K562 (cell line): ENCODE measurements at regions not wholly inside any gene's neighbourhood (a gene's known extent, or its start where the extent isn't known, plus 50 kb on each side); places are given as distances from the start of the nearest gene placed in this dataset.

ENCODE experiments used
- ARNT ChIP-seq, 2 experiments: fragments of 450-650 bp; IDR thresholded peaks; 2 replicates each; pipeline ENCODE4 v1.6.1; 2016; ENCODE audit warnings: mild to moderate bottlenecking in 1 of 2
- BCL6 ChIP-seq: fragments of 250-450 bp; sonication (Bioruptor Pico); IDR thresholded peaks from 2 replicates; pipeline ENCODE4 v1.4.0; 2020
- C11orf30 ChIP-seq: fragments of 450-650 bp; IDR thresholded peaks from 2 replicates; pipeline ENCODE4 v1.6.1; 2016; ENCODE audit warnings: low read depth, mild to moderate bottlenecking
- CBX8 ChIP-seq: fragments of 200-600 bp; sonication (generic); IDR thresholded peaks from 2 replicates; pipeline ENCODE4 v1.6.1; 2012; ENCODE audit warnings: borderline replicate concordance, mixed run types, low read depth, mild to moderate bottlenecking, moderate library complexity, mixed read lengths, low read length, control low read depth, inconsistent platforms; ENCODE audit not compliant: poor library complexity, severe bottlenecking; ENCODE audit errors: extremely low read depth
- ELF2 ChIP-seq: fragments of 250-450 bp; sonication (Bioruptor Pico); IDR thresholded peaks from 2 replicates; pipeline ENCODE4 v1.5.0; 2021; ENCODE audit warnings: mild to moderate bottlenecking
- MAFF ChIP-seq: IDR thresholded peaks from 2 replicates; pipeline ENCODE4 v1.6.1; 2012; ENCODE audit warnings: low read length, improper control_type of control experiment
- MAFK ChIP-seq: IDR thresholded peaks from 2 replicates; pipeline ENCODE4 v1.6.1; 2011; ENCODE audit warnings: low read length, improper control_type of control experiment
- PRPF4 ChIP-seq: fragments of 200-400 bp; formaldehyde crosslinking; IDR thresholded peaks from one replicate; pipeline ENCODE4 v1.6.1; 2017; ENCODE audit warnings: low read length, low read depth, mild to moderate bottlenecking; ENCODE audit not compliant: insufficient read depth, poor library complexity, severe bottlenecking
- PTRF ChIP-seq: fragments of 450-650 bp; IDR thresholded peaks from 2 replicates; pipeline ENCODE4 v1.6.1; 2016; ENCODE audit warnings: mild to moderate bottlenecking, missing genetic modification characterization, missing compliant biosample characterization
- PYGO2 ChIP-seq: fragments of 450-650 bp; IDR thresholded peaks from 2 replicates; pipeline ENCODE4 v1.6.1; 2016; ENCODE audit warnings: mild to moderate bottlenecking, missing genetic modification characterization, moderate library complexity, missing compliant biosample characterization
- TAL1 ChIP-seq: fragments of 450-650 bp; IDR thresholded peaks from 2 replicates; pipeline ENCODE4 v1.6.1; 2016; ENCODE audit warnings: mild to moderate bottlenecking
- TBL1XR1 ChIP-seq, 2 experiments: IDR thresholded peaks; 2 replicates each; pipeline ENCODE4 v1.6.1; 2012; ENCODE audit warnings: improper control_type of control experiment in 2 of 2, low read length in 2 of 2, mild to moderate bottlenecking in 1 of 2
- ZNF282 ChIP-seq: sonication (generic); formaldehyde crosslinking; IDR thresholded peaks from 2 replicates; pipeline ENCODE4 v1.8.1; 2023; ENCODE audit warnings: missing genetic modification reagents
- ZNF316 ChIP-seq: fragments of 450-650 bp; IDR thresholded peaks from 2 replicates; pipeline ENCODE4 v1.6.1; 2016
- ZNF408 ChIP-seq: fragments of 250-450 bp; sonication (Bioruptor Pico); IDR thresholded peaks from 2 replicates; pipeline ENCODE4 v1.4.0; 2020; ENCODE audit warnings: low read depth, mild to moderate bottlenecking, moderate library complexity
- ZNF644 ChIP-seq: fragments of 200-800 bp; sonication (Bioruptor generic); IDR thresholded peaks from 2 replicates; pipeline ENCODE4 v1.6.1; 2016; ENCODE audit warnings: low read depth, missing genetic modification characterization, missing compliant biosample characterization
- ZNF79 ChIP-seq: fragments of 250-450 bp; sonication (Bioruptor Pico); IDR thresholded peaks from 2 replicates; pipeline ENCODE4 v1.4.0; 2020; ENCODE audit warnings: low read depth, mild to moderate bottlenecking, moderate library complexity
- TF ChIP-seq, protein P1 (sequence below): fragments of 250-450 bp; sonication (Bioruptor Pico); IDR thresholded peaks from 2 replicates; pipeline ENCODE4 v1.8.0; 2022; ENCODE audit warnings: inconsistent platforms
- TF ChIP-seq, protein P2 (sequence below): fragments of 200-800 bp; sonication (Bioruptor generic); IDR thresholded peaks from 2 replicates; pipeline ENCODE4 v1.6.1; 2017; ENCODE audit warnings: missing genetic modification characterization, missing compliant biosample characterization
- TF ChIP-seq, protein P3 (sequence below): fragments of 200-800 bp; sonication (Bioruptor generic); IDR thresholded peaks from 2 replicates; pipeline ENCODE4 v1.6.1; 2016; ENCODE audit warnings: missing genetic modification characterization, missing compliant biosample characterization
- TF ChIP-seq, protein P4 (sequence below): IDR thresholded peaks from 2 replicates; pipeline ENCODE4 v1.6.1; 2011; ENCODE audit not compliant: insufficient read length; ENCODE audit errors: extremely low read depth

DNA sequence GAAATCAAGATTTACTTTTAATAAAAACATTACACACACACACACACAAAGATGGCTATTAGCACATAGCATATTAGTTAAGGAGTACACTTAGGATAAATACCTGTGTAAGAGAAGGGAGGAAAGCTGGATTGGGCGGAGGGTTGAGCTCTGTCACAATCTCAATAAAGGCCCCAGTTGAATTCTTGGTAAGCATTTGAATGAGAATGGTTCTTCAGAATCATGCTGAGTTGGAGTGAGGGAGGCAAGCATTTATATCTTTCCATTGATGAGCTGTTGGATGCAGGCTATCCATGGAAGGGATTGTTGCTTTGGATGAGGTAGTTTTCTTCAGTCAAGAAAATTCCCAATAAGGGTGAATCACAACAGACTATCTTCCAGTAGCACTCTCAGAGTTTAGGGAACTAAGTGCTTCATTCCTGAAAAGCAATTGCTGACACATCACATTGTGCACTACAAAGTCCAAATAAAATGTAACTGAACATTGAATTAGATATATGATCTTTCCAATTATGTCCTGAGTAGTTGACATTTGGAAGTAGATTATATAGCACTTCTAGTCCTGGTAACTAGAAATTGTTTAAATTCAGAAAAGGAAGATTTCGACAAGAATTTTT is 95.7 kb downstream of the SUCNR1 start (continued):
- no peak for TF ChIP-seq TBL1XR1 (IDR thresholded peaks at IDR 0.05; ENCODE audit: low read length in 2 of 2)
- TF ChIP-seq C11orf30: peak; percentile 74
- TF ChIP-seq PTRF (tag): no peak
- TF ChIP-seq ZNF408: no peak
- no peak for TF ChIP-seq TAL1
- TF ChIP-seq, protein P1, sequence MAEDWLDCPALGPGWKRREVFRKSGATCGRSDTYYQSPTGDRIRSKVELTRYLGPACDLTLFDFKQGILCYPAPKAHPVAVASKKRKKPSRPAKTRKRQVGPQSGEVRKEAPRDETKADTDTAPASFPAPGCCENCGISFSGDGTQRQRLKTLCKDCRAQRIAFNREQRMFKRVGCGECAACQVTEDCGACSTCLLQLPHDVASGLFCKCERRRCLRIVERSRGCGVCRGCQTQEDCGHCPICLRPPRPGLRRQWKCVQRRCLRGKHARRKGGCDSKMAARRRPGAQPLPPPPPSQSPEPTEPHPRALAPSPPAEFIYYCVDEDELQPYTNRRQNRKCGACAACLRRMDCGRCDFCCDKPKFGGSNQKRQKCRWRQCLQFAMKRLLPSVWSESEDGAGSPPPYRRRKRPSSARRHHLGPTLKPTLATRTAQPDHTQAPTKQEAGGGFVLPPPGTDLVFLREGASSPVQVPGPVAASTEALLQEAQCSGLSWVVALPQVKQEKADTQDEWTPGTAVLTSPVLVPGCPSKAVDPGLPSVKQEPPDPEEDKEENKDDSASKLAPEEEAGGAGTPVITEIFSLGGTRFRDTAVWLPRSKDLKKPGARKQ (CRISPR knock-in tag): no peak
- TF ChIP-seq, protein P2, sequence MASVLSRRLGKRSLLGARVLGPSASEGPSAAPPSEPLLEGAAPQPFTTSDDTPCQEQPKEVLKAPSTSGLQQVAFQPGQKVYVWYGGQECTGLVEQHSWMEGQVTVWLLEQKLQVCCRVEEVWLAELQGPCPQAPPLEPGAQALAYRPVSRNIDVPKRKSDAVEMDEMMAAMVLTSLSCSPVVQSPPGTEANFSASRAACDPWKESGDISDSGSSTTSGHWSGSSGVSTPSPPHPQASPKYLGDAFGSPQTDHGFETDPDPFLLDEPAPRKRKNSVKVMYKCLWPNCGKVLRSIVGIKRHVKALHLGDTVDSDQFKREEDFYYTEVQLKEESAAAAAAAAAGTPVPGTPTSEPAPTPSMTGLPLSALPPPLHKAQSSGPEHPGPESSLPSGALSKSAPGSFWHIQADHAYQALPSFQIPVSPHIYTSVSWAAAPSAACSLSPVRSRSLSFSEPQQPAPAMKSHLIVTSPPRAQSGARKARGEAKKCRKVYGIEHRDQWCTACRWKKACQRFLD (CRISPR knock-in tag): no peak
- no peak for TF ChIP-seq ARNT (IDR thresholded peaks at IDR 0.05)
- no peak for TF ChIP-seq CBX8
- TF ChIP-seq MAFK: peak; percentile 72
- TF ChIP-seq PRPF4: no peak
- peak; percentile 77 for TF ChIP-seq MAFF
- no peak for TF ChIP-seq ELF2 (CRISPR knock-in tag)
- TF ChIP-seq PYGO2 (tag): no peak
- peak; percentile 78 for TF ChIP-seq ZNF316
- no peak for TF ChIP-seq ZNF79 (CRISPR knock-in tag)
- TF ChIP-seq, protein P3, sequence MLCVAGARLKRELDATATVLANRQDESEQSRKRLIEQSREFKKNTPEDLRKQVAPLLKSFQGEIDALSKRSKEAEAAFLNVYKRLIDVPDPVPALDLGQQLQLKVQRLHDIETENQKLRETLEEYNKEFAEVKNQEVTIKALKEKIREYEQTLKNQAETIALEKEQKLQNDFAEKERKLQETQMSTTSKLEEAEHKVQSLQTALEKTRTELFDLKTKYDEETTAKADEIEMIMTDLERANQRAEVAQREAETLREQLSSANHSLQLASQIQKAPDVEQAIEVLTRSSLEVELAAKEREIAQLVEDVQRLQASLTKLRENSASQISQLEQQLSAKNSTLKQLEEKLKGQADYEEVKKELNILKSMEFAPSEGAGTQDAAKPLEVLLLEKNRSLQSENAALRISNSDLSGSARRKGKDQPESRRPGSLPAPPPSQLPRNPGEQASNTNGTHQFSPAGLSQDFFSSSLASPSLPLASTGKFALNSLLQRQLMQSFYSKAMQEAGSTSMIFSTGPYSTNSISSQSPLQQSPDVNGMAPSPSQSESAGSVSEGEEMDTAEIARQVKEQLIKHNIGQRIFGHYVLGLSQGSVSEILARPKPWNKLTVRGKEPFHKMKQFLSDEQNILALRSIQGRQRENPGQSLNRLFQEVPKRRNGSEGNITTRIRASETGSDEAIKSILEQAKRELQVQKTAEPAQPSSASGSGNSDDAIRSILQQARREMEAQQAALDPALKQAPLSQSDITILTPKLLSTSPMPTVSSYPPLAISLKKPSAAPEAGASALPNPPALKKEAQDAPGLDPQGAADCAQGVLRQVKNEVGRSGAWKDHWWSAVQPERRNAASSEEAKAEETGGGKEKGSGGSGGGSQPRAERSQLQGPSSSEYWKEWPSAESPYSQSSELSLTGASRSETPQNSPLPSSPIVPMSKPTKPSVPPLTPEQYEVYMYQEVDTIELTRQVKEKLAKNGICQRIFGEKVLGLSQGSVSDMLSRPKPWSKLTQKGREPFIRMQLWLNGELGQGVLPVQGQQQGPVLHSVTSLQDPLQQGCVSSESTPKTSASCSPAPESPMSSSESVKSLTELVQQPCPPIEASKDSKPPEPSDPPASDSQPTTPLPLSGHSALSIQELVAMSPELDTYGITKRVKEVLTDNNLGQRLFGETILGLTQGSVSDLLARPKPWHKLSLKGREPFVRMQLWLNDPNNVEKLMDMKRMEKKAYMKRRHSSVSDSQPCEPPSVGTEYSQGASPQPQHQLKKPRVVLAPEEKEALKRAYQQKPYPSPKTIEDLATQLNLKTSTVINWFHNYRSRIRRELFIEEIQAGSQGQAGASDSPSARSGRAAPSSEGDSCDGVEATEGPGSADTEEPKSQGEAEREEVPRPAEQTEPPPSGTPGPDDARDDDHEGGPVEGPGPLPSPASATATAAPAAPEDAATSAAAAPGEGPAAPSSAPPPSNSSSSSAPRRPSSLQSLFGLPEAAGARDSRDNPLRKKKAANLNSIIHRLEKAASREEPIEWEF: no peak
- TF ChIP-seq ZNF644 (tag): no peak
- TF ChIP-seq, protein P4, sequence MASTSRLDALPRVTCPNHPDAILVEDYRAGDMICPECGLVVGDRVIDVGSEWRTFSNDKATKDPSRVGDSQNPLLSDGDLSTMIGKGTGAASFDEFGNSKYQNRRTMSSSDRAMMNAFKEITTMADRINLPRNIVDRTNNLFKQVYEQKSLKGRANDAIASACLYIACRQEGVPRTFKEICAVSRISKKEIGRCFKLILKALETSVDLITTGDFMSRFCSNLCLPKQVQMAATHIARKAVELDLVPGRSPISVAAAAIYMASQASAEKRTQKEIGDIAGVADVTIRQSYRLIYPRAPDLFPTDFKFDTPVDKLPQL: no peak
- TF ChIP-seq BCL6 (CRISPR knock-in tag): no peak
- no peak for TF ChIP-seq ZNF282
